CD4-positive, alpha-beta T cell treated with Interleukin-15 for 4 hours (primary cell): ENCODE measurements at regions not wholly inside any gene's neighbourhood (a gene's known extent, or its start where the extent isn't known, plus 50 kb on each side); places are given as distances from the start of the nearest gene placed in this dataset.
"Not testable (repeated sequence)": the region's sequence is repeated elsewhere in the genome, so short reads cannot be mapped to it uniquely, and the experiment has no call there.

Source experiments
- DNase-seq: peaks from one replicate; pipeline ENCODE4 v3.0.0-alpha.2; 2020; ENCODE audit warnings: low spot score

DNA sequence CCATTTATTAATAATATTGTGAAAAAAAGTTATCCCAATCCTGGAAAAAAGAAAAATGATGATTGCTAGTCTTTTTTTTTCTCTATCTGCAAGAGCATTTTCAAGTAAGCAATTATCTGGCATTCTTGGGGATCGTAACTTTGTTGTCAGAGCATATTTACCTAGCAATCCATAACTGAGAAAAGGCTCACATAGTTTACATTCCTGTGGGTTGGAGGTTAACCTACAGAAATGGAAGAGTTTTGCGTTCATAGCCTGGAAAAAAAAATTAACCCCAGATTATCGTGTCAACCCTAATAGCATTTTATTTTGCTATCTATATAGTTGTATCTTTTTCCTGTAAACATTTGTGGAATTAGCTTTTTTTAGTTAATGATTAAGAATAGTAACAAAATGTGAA, 292.3 kb downstream of the DAD1 start:
- DNase-seq = no peak

DNA sequence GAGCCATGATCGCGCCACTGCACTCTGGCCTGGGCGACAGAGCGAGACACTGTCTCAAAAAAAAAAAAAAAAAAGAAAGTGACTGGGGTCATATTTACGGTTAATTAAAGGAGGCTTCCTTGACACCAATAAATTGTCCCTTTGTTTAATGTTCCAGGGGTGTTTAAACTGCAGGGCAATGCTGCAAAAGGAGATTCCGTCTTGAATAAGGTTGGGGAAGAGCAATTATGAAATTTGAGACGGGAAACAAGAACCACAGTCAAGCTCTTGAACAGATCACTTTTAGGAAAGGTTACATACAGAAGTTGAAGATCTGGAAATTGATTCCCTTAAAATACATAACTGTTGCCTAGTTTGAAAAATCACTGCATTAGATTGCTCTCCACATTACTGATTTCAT, 292.9 kb downstream of the DAD1 start:
- DNase-seq = no peak

DNA sequence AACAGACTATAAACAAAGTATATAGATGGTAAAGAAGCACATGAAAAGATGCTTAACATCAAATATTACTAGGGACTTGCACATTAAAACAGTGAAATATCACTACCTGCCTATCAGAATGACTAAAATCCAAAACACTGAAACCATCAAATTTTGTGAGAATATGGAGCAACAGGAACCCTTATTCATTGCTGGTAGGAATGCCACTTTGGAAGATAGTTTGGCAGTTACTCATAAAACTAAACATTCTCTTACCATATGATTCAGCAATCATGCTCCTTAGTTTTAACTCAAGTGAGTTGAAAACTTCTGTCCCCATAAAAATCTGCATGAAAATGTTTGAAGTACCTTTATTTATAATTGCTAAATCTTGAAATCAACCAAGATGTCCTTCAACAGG, 297.6 kb downstream of the DAD1 start:
- no peak for DNase-seq

DNA sequence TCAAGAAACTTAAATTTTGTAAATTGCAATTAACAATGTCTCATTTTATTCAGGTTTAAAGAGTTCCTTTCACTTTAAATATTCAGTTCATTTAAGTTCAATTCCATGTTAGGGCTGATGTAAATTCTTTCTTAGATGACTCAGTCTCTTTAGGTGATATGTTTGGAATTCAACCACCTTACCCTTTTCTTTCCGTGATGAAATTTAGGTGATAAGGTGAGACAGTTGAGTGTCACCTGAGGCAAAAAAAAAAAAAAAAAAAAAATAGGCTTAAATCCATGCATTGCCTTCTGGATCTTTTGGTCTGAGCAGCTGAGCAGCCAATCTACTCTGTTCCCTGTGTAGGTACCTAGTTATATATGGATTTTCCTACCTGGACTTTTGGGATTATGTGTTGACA, 299.5 kb downstream of the DAD1 start:
- DNase-seq = no peak

DNA sequence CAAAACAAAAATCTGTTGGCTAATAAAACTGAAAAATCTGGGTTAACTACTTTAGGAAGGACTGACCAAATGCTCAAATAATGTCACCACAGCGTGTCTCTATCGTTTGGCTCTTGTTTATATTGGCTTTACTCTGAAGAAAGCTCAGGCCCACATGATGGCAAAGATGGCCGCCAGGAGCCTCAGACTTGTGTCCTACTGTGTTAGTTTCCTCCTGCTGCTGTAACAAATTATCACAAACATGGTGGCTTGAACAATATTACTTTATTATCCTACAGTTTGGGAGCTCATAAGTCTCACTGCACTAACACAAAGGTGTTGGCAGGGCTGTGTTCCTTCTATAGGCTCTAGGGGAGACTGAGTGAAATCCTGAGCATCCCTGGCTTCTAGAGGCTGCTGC, 303.0 kb downstream of the DAD1 start:
- no peak for DNase-seq

DNA sequence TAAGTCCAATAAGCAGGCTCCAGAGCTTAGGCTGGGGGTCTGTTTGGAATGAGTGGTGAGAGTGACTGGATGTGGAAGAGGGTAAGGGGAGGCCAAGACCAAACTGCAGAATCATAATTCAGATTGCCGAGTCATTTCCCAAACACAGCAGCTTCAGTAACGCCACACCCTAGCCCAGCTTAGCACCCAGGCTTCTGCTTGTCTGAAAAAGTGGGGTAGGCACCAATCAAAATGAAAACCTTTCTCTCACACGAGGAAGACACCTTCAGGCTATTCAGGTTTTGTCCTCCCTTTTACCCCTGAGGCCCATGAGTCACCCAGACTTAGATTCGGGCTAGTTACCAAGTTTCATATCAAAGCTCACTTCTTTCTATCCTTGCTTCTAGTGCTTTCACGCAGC, 306.1 kb downstream of the DAD1 start:
- no peak for DNase-seq

DNA sequence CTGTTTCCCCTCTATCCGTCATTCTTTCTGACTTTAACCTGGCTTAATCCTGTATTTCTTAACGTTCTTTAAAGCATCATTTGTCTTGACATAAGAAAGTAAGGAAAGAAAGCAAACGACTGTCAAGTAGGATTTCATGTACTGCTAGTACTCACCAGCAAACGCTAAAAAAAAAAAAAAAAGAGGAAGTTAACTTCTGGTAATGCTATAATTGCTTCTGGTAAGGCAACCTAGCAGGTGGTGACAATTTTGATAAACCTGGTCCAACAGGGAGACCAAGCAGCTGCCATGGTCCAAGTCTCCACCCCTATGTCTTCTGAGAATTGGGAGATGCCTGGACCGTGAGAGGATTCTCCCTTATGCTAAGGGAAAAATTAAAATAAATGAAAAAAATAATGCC, 306.6 kb downstream of the DAD1 start:
- no peak for DNase-seq

DNA sequence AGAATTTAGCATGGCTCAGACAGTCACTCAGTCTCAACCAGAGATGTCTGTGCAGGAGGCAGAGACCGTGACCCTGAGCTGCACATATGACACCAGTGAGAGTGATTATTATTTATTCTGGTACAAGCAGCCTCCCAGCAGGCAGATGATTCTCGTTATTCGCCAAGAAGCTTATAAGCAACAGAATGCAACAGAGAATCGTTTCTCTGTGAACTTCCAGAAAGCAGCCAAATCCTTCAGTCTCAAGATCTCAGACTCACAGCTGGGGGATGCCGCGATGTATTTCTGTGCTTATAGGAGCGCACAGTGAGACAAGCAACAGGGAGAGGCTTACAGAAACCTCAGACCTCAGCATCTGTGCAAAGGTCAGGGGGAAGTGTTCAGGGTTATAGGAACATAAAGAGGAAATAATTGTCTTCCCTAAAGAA, 307.6 kb downstream of the DAD1 start:
- DNase-seq = not testable (repeated sequence)

DNA sequence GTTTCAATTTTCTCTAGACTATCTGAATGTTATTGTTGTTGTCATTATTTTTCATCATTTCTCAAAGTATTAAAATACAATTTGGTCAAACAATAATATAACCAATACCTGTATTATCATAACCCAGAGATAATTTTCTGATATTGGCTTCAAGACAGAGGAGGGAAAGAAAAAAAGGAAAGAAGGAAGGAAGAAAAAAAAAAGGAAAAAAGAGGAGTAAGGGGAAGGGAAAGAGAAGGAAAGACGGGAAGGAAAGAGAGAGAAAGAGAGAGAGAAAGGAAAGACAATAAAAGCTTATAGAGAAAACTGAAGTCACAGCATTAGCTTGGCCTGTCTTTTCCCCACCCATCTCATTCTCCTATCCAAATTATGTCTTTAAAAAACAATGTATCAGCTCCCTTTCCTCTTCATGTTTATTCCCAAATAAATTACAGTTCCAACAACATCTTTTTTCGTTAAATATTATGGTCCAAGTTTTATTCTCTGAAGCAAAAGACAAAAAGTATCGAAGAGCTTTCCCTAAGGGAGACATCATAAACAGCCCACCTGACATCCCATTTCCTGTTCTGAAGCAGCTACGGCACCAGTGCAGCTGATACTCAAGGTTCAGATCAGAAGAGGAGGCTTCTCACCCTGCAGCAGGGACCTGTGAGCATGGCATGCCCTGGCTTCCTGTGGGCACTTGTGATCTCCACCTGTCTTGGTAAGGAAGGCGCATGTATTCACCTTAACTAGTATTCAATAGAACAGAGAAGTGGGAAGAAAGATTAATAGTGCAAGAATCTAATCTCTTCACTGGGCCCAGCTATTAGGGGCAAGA, 308.3 kb downstream of the DAD1 start:
- DNase-seq = no peak

DNA sequence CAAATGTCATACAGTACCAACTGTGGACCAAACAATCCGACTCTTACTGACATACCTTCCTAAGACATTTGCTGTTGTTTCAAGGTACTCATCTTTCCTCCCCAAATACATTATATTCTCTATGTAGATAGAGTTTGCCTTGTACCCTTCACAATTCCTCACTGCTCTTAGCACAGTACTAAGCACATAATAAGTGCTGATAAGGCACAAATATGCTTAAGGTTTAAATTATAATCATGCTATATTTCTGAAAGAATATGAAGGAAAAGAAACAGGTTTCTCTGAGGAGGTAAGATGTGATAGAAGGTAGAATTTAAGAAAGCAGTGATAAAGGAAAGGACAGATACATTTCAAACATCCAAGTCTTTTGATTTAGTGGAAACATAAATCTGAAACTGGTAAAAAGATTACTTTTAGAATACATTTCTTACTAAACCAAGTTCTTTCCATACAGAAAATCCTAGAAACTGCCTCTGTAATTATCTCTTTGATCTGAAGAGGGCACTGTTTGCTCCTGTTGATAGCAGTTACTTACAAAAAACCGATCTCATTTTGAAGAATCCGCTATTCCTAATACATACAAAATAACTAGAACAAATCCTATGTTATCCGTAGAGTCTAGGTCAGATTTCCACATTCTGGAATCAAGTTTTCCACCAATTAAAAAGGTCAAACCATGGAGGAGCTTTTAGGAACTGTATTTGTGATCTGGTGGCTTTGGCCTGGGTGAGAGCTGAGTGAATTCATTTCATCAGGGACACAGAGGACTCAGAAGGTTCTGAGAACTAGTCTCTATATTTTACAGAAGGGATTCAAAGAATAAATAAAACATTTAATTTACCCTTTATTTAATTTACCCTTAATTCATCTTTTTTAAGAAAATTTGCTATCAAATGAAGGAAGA, 311.9 kb downstream of the DAD1 start:
- DNase-seq = peak; percentile 6

DNA sequence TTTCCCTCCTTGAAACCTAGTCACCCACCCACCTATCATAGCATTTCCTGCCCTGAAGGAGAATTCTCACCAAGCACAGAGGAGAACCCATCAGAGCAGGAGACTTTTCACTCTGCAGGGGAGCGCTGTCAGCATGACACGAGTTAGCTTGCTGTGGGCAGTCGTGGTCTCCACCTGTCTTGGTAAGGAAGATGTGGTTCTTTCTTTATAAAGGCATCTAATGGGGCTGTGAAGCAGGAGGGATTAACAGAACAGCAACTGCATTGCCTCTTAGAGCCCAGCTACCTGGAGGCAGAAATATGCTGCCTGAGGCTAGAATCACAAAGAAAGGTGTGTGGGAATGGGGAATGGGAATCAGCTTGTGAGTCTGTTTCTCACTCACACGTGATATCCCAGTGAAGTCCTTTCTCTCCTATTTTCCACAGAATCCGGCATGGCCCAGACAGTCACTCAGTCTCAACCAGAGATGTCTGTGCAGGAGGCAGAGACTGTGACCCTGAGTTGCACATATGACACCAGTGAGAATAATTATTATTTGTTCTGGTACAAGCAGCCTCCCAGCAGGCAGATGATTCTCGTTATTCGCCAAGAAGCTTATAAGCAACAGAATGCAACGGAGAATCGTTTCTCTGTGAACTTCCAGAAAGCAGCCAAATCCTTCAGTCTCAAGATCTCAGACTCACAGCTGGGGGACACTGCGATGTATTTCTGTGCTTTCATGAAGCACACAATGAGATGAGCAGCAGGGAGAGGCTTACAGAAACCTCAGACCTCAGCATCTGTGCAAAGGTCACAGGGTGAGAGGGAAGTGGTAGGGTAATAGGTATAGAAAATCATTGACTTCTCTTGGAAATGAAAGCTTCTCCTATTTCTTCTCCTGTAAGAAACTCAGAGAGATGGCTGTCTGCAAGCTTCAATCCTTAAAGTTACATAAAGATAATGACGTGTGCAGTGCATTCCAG, 316.9 kb downstream of the DAD1 start:
- no peak for DNase-seq

DNA sequence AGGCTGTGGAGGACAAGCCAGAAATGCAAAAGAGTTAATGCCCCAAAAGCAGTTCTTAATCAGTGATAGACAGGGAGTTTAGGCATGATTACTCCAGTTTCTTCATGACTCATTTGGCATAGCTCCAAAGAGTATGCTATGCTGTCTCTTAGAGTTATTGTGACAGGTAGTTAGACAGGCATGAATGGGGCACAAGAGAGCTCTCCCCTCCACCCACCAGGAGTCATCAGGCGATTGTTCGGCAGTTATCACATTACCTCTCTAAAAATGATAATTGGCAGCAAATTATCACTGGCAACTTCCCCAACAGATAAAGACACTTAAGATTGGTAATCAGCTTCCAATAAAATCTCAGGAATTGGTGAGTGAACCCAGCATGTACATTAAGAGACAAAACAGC, 320.1 kb downstream of the DAD1 start:
- peak; percentile 25 for DNase-seq

DNA sequence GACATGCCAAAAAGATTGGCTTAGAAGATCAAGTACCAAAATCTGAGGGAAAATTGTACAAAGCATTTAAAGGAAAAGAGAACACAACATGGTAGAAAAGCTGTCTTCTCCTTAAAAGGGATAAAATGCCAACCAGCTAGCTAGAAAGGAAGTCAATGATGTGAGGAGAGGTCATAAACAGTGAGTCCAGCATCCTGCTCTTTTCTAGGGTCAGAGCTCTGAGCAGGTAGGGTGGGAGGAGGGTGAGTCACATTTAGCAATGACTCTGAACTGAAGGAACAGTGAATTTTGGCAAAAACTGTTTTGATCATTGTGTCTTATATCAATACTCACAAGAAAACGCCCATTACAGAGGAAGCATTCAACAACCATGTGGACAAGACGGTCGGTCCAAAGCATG, 322.3 kb downstream of the DAD1 start:
- no peak for DNase-seq

DNA sequence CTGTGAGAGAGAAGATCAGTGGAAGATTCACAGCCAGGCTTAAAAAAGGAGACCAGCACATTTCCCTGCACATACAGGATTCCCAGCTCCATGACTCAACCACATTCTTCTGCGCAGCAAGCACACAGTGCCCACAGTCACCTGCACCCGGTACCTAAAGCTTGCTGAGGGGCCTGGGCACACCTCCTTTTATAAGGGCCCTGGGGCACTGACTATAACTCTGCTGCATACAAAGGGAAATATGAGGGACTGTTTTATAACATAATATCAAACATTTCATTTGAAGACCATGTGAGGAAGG, 322.9 kb downstream of the DAD1 start:
- no peak for DNase-seq

DNA sequence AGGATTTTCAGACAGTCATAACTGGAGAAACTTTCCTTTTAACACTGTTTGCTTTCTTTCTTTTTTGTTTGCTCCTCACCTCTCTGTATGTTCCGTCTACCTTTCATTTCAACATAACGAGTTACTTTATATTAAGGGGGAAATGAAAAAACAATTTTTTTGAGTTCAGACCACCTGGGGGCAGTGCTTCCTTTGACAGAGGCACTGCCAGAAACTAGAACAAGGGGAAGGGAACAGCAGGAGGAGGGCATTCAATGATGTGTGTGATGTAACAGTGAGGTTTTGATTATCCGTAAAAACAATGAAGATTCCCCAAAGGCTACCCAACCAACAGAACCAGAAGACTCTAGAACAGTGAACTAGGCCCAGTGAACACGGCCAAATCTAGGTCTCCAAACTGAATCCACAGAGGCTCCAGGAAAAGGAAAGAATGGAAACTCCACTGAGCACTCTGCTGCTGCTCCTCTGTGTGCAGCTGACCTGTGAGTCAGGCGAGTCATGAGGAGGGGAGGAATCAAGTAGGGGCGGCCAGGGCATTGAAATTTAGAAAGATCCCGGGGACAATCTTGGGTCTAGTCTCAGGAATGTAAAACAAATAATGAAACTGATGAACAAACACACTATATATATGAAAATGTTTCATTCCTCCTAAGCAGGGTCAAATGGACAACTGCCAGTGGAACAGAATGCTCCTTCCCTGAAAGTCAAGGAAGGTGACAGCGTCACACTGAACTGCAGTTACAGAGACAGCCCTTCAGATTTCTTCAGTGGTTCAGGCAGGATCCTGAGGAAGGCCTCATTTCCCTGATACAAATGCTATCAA, 323.5 kb downstream of the DAD1 start:
- peak; percentile 6 for DNase-seq

DNA sequence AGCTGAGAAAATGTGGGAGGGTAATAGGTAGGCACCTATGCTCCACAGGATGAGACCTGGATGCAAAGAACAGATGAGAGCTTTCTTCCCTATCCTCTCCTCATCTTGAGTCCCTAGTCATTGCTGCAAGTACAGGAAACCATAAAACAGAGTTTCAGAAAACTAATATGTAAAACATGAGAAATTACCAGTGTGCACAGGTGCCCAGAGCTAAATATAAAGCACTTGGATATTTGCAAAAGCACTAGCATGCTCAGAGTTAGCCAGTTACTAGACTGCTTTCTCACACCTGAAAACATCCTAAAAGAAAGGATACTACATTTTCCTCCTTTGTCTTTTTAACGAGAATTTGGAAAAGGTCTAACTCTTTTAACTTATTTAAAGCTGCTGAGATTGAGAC, 324.3 kb downstream of the DAD1 start:
- no peak for DNase-seq

DNA sequence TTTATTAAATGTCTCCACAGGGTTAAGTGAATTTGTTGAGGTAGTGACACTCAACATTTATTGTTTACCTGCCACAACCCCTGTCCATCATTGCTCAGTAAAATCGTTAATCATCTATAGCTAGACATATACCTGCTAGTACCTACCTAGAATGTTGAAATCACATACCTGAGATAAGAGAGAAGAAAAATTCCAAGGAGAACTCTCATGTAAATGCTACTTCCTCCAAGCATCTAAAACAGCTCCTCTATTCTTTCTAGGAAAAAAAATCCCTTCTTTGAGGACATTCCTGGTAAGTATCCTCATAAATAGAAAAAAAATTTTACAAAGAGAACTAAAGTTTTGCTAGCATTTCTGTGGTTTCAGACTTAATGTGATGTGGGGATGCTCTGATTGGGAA, 325.1 kb downstream of the DAD1 start:
- no peak for DNase-seq

DNA sequence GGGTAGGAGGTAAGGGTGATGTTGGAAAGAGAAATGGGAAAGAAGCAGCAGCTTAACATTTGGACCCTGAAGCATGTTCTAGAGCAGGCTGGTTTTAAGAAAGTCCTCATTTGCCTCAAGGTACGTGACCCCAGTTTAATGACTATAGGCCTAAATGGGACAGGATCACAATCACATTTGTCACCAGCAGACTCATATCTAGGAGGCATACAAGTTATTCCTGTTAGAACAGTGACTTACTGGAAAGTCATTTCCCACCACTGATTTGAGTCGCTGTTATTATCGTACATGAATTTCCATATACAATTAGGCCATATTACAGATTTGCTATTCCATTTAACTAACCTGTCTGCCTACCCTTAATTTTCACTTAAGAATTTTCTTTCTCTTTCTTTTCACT, 326.1 kb downstream of the DAD1 start:
- DNase-seq = no peak

DNA sequence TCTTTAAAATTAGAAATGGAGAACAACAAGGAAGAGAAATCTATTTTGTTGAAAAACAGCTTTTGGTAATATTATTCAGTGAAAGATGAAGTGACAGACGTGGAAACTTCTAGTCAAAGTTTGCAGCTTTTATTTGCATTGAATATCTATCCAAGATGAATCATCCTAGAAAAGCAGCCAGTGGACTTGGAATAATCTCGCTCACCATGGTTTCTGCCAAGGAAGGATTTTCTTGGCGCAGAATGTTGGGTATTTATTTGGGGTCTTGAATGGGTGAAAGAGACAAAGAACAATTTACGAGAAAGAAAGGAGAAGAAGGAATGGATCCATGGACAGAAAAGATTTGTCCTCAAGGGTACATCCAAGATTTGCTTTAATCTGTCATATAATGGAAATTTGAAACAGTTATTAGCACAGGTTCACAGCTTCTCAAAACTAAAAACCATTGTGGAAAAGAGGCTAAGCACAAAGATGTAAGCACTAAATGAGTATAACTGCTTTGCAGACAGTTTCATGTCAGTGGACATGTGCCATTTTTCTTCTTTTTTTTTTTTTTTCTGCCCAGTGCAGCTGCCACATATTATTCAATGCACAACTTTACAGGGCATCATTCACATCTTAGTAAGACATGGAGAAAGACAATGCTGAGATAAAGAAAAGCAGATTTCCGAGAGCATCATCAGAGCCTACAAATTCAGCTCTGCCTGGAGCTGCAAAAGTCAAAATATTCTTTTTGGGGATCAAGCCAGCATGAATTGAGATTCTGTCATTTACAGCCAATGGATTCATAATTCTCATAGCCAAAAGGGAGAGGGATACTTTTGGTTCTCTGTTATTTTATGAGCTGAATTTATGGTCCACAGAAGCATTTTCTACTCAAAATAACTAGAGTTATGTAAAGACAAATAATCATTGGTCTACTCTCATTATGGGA, 333.7 kb downstream of the DAD1 start:
- DNase-seq = no peak

DNA sequence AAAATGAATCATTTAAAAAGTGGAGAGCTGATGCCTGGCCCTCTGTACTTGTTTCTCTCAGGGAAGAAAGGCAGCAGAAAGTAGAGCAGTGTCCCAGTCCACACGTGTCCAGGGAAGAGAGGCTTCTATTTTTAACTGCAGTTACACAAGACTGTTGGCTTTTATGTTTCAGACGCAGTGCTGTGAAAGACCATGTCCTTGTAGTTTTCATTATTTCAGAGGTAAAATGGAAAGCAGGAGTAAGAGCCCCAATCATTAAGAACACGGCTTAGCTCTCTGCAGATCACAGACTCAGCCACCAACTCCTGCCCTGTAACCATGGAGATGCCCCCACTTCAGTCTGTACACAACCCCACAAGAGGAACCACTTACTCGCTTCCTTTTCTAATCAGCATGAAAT, 336.3 kb downstream of the DAD1 start:
- no peak for DNase-seq
